ENCODE measurements at regions not wholly inside any gene's neighbourhood (a gene's known extent, or its start where the extent isn't known, plus 50 kb on each side); places are given as distances from the start of the nearest gene placed in this dataset.

DNA sequence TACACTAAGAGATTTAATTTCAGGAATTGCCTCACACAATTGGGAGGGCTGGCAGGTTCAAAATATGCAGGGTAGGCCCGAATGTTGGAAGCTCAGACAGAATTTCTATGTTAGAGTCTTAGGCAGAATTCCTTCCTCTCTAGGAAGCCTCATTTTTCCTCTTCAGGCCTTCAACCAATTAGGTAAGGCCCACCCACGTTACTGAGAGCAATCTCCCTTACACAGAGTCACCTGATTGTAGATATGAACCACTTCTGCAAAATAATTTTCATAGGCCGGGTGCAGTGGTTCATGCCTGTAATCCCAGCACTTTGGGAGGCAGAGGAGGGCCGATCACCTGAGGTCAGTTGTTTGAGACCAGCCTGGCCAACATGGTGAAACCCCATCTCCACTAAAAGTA lies 50.2 kb upstream of the HIVEP1 start:
- DNase-seq (ENCODE audit: low read depth) = no peak
- Histone ChIP-seq H3K27me3 (ENCODE audit: control insufficient read depth, insufficient read depth, low read length) (no peaks in the 10 kb centered on the region), H3K36me3 (ENCODE audit: control insufficient read depth, insufficient read depth, low read length) (no peaks in the 10 kb centered on the region), H3K4me3 (ENCODE audit: low read depth, low read length) (no peak overlapping the region)
- TF ChIP-seq, protein P1, sequence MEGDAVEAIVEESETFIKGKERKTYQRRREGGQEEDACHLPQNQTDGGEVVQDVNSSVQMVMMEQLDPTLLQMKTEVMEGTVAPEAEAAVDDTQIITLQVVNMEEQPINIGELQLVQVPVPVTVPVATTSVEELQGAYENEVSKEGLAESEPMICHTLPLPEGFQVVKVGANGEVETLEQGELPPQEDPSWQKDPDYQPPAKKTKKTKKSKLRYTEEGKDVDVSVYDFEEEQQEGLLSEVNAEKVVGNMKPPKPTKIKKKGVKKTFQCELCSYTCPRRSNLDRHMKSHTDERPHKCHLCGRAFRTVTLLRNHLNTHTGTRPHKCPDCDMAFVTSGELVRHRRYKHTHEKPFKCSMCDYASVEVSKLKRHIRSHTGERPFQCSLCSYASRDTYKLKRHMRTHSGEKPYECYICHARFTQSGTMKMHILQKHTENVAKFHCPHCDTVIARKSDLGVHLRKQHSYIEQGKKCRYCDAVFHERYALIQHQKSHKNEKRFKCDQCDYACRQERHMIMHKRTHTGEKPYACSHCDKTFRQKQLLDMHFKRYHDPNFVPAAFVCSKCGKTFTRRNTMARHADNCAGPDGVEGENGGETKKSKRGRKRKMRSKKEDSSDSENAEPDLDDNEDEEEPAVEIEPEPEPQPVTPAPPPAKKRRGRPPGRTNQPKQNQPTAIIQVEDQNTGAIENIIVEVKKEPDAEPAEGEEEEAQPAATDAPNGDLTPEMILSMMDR (IDR thresholded peaks at IDR 0.05; ENCODE audit: insufficient read depth, low read length, poor library complexity, severe bottlenecking) = no peak

DNA sequence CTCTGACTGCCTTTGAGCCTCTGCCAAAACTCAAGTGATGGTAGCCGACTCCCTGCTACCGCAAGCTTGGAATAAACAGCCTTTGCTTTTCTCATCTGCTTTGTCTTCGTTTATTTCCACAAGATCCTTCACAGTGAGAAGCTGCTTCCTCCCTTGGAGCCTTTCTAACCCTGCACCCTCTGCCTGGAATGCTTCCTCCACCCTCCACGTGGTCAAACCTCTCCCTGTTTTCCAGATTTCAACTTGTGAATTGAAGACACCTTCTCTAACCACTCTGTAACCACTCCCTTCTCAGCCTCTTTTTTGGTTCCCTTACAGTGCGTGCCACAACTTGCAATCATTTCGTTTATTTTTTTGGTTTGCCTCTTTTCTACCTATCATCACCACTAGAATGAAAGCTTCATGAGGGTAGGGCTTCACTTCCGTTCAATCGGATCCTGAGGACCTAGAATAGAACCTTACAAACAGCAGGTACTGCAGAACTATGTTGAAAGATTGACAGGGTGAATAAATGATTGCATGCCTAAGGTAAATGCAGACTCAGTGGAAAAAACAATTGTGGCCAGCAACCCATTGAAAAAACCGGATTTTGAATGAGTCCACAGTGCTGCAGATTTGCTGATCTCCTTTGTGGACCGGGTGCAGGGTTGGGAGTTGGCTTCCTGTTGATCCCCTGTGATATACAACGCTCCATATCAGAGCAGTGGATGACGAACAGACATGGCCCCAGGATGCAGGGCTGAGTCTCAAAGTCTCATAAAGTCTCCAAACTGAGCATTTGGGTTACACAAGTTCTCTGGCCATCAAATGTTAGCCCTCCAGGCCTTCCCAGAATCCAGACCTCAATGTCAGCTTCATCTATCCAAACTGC lies 51.0 kb upstream of the HIVEP1 start:
- TF ChIP-seq, protein P1 (IDR thresholded peaks at IDR 0.05; ENCODE audit: insufficient read depth, low read length, poor library complexity, severe bottlenecking) = no peak
- no peak for DNase-seq (ENCODE audit: low read depth)
- Histone ChIP-seq H3K4me3 (ENCODE audit: low read depth, low read length) (no peak overlapping the region), H3K27me3 (ENCODE audit: control insufficient read depth, insufficient read depth, low read length) (no peaks in the 10 kb centered on the region), H3K36me3 (ENCODE audit: control insufficient read depth, insufficient read depth, low read length) (no peaks in the 10 kb centered on the region)

DNA sequence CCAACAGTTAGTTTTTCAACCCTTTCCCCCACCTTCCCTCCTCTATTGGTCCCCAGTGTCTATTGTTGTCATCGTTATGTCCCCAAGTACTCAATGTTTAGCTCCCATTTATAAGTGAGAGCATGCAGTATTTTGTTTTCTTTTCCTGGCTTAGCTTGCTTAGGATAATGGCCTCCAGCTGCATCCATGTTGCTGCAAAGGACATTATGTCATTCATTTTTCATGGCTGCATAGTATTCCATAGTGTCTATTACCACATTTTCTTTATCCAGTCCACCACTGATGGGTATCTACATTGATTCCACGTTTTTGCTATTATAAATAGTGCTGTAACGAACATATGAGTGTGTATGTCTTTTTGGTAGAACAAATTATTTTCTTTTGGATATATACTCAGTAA lies 55.3 kb upstream of the HIVEP1 start:
- no peak for DNase-seq (ENCODE audit: low read depth)
- no peaks in the 10 kb centered on the region for H3K36me3 ChIP-seq (ENCODE audit: control insufficient read depth, insufficient read depth, low read length)
- H3K4me3 ChIP-seq (ENCODE audit: low read depth, low read length) = no peak overlapping the region
- H3K27me3 ChIP-seq (ENCODE audit: control insufficient read depth, insufficient read depth, low read length) = no peaks in the 10 kb centered on the region
- TF ChIP-seq, protein P1 (IDR thresholded peaks at IDR 0.05; ENCODE audit: insufficient read depth, low read length, poor library complexity, severe bottlenecking) = no peak

DNA sequence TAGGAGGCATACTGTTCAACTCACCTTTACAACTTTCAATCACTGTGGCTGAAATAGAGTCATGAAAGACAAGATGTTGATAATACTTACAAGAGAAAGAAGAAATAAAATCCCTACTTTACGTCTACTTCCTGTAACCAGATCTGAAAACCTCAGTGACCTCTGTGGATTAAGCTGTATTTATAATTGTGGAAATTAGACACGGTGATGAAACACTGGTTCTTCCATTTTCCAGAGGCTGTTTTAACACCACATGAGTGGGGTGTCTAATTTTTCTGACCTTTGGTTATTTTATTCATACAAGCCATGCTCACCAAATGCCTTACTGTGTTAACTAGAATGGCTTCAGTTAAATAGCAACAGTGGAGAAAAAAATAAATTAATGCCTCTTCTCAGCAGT lies 58.5 kb upstream of the HIVEP1 start:
- TF ChIP-seq, protein P1 (IDR thresholded peaks at IDR 0.05; ENCODE audit: insufficient read depth, low read length, poor library complexity, severe bottlenecking) = no peak
- no peak overlapping the region for H3K4me3 ChIP-seq (ENCODE audit: low read depth, low read length)
- no peaks in the 10 kb centered on the region for H3K36me3 ChIP-seq (ENCODE audit: control insufficient read depth, insufficient read depth, low read length)
- H3K27me3 ChIP-seq (ENCODE audit: control insufficient read depth, insufficient read depth, low read length) = no peaks in the 10 kb centered on the region
- DNase-seq (ENCODE audit: low read depth) = no peak

DNA sequence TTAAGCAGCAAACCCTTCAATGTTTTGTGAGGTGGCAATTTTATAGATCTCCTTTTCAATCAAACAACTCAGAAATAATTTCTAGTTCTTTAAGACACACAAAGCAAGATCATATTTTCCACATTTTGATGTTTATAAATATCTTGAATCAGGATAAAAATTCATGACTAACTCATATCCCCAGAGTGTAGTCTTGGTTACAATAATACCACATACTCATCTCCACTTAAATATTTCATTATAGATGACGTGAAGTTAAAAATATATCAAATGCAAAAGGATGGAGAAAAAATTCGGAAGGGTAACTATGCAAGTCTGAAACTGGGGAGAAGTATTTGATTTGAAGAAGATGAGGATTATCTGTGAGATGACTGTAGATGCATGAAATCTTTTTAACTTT lies 59.8 kb upstream of the HIVEP1 start:
- Histone ChIP-seq H3K36me3 (ENCODE audit: control insufficient read depth, insufficient read depth, low read length) (no peaks in the 10 kb centered on the region), H3K4me3 (ENCODE audit: low read depth, low read length) (no peak overlapping the region), H3K27me3 (ENCODE audit: control insufficient read depth, insufficient read depth, low read length) (no peaks in the 10 kb centered on the region)
- DNase-seq (ENCODE audit: low read depth) = no peak
- TF ChIP-seq, protein P1 (IDR thresholded peaks at IDR 0.05; ENCODE audit: insufficient read depth, low read length, poor library complexity, severe bottlenecking) = no peak

DNA sequence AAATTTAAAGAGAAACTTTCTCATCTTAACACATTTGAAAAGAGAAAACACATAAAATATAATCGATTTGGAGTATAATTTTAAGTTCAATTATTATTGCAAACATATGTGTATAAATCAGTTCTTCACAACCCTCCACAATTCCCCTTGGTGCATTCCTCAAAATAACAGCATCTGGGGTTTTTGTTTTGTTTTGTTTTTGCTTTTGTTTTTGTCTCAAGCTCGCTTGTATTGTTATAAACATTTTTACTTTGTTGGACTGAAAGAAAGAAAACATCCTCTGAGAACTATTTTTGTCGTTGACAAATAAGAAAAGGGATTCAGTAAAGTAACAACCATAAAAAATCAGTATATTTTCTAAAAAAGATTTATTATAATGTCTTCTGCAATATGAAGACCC lies 60.2 kb upstream of the HIVEP1 start:
- no peaks in the 10 kb centered on the region for H3K27me3 ChIP-seq (ENCODE audit: control insufficient read depth, insufficient read depth, low read length)
- H3K4me3 ChIP-seq (ENCODE audit: low read depth, low read length) = no peak overlapping the region
- TF ChIP-seq, protein P1 (IDR thresholded peaks at IDR 0.05; ENCODE audit: insufficient read depth, low read length, poor library complexity, severe bottlenecking) = no peak
- no peak for DNase-seq (ENCODE audit: low read depth)
- no peaks in the 10 kb centered on the region for H3K36me3 ChIP-seq (ENCODE audit: control insufficient read depth, insufficient read depth, low read length)

Measured in kidney epithelial cell (primary cell).